Glutamatergic neuron (in vitro differentiated cells): ENCODE measurements at regions not wholly inside any gene's neighbourhood (a gene's known extent, or its start where the extent isn't known, plus 50 kb on each side); places are given as distances from the start of the nearest gene placed in this dataset.

Source experiments
- DNase-seq: peaks from one replicate; pipeline ENCODE4 v3.0.0; 2022
- H3K27ac Mint-ChIP-seq: one replicate; pipeline ENCODE4 v1.8.0; 2020; ENCODE audit warnings: mild to moderate bottlenecking, mixed read lengths, inconsistent platforms; ENCODE audit not compliant: unreplicated experiment
- H3K27me3 Mint-ChIP-seq: one replicate; pipeline ENCODE4 v1.8.0; 2020; ENCODE audit warnings: mild to moderate bottlenecking, moderate library complexity, mixed read lengths, inconsistent platforms; ENCODE audit not compliant: unreplicated experiment
- H3K36me3 Mint-ChIP-seq: one replicate; pipeline ENCODE4 v1.8.0; 2020; ENCODE audit warnings: mild to moderate bottlenecking, mixed read lengths, inconsistent platforms; ENCODE audit not compliant: unreplicated experiment
- H3K4me1 Mint-ChIP-seq: one replicate; pipeline ENCODE4 v1.8.0; 2020; ENCODE audit warnings: mild to moderate bottlenecking, low read depth, mixed read lengths, inconsistent platforms; ENCODE audit not compliant: unreplicated experiment
- H3K4me3 Mint-ChIP-seq: one replicate; pipeline ENCODE4 v1.8.0; 2020; ENCODE audit warnings: mild to moderate bottlenecking, mixed read lengths, inconsistent platforms; ENCODE audit not compliant: unreplicated experiment
- H3K9me3 Mint-ChIP-seq: one replicate; pipeline ENCODE4 v1.8.0; 2020; ENCODE audit warnings: mild to moderate bottlenecking, moderate library complexity, mixed read lengths, inconsistent platforms; ENCODE audit not compliant: unreplicated experiment
- CTCF ChIP-seq: fragments of 200-600 bp; sonication (generic); IDR thresholded peaks from one replicate; pipeline ENCODE4 v1.5.0; 2021; ENCODE audit not compliant: partially characterized antibody, unreplicated experiment

DNA sequence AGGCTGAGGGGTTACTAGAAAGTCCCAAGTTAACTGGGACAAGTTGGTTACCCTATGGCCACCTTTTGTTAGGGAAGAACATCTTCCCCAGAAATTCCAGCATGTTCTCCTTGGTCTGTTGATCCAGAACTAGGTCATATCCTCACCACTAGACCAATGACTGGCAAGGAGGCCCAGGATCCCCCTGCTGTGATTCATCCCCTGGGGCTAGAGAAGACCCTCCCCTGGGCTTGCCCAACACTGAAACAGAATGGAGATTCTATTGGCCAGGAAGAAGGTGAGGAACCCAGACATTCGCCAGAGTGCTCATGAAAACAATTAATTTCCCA is 90.1 kb upstream of the SIM2 start:
- H3K9me3 Mint-ChIP-seq = peaks cover 2% of the 10 kb centered on the region
- no peak overlapping the region for H3K4me3 Mint-ChIP-seq
- H3K27ac Mint-ChIP-seq = no peak overlapping the region
- TF ChIP-seq CTCF = no peak
- no peak for DNase-seq
- H3K27me3 Mint-ChIP-seq = peaks cover 7% of the 10 kb centered on the region
- H3K4me1 Mint-ChIP-seq = peaks cover 5% of the 10 kb centered on the region
- peaks cover 6% of the 10 kb centered on the region for H3K36me3 Mint-ChIP-seq

DNA sequence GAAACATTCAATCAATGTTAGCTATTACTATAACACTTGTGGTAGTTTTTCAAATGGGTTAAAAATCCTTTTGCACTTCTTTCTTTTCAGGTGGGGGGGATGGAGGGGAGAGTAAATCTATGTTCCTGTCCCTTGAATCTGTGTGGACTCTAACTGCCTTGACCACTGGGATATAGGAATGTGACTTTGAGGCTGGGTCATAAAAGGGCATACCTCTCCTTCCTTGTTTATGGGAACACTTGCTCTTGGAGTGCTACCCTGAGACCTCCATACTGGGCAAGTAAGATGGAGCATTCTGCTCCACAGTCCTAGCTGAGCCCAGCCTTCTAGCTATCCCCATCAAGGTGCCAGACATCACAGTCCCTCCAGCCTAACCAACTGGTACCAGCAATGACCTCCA is 89.3 kb upstream of the SIM2 start:
- Mint-ChIP-seq H3K27me3 (peaks cover 7% of the 10 kb centered on the region), H3K36me3 (peaks cover 6% of the 10 kb centered on the region), H3K9me3 (peaks cover 2% of the 10 kb centered on the region), H3K4me1 (peaks cover 5% of the 10 kb centered on the region), H3K4me3 (no peak overlapping the region), H3K27ac (no peak overlapping the region)
- no peak for DNase-seq
- TF ChIP-seq CTCF = no peak

GRCh38 chr21:36610201-36610600 is 88.7 kb upstream of the SIM2 start:
- no peak for TF ChIP-seq CTCF
- H3K27ac Mint-ChIP-seq = no peak overlapping the region
- peaks cover 7% of the 10 kb centered on the region for H3K27me3 Mint-ChIP-seq
- no peak for DNase-seq
- peaks cover 6% of the 10 kb centered on the region for H3K36me3 Mint-ChIP-seq
- no peak overlapping the region for H3K4me3 Mint-ChIP-seq
- H3K4me1 Mint-ChIP-seq = peaks cover 4% of the 10 kb centered on the region
- H3K9me3 Mint-ChIP-seq = no peaks in the 10 kb centered on the region

DNA sequence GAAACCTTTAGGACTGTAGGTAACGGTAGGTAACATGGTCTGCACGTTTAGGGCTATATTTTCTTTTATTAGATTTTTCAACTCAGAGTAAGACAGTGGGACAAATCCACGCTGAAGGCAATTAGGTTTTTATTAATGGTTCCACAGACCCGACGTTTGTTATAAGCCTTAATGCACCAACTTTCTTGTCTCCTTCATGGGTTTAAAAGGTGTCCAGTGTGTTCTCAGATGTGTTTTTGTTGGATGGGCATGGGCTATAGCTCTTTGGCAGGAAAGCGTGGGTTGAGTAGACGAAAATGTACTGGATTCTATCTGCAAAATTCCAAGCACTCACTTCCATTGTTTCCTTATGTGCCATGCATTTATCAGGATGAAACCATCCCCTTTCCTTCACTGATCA is 88.0 kb upstream of the SIM2 start:
- no peak for DNase-seq
- peaks cover 6% of the 10 kb centered on the region for H3K36me3 Mint-ChIP-seq
- no peak overlapping the region for H3K4me3 Mint-ChIP-seq
- H3K9me3 Mint-ChIP-seq = no peaks in the 10 kb centered on the region
- no peak for TF ChIP-seq CTCF
- peaks cover 2% of the 10 kb centered on the region for H3K4me1 Mint-ChIP-seq
- H3K27ac Mint-ChIP-seq = no peak overlapping the region
- H3K27me3 Mint-ChIP-seq = peaks cover 7% of the 10 kb centered on the region

DNA sequence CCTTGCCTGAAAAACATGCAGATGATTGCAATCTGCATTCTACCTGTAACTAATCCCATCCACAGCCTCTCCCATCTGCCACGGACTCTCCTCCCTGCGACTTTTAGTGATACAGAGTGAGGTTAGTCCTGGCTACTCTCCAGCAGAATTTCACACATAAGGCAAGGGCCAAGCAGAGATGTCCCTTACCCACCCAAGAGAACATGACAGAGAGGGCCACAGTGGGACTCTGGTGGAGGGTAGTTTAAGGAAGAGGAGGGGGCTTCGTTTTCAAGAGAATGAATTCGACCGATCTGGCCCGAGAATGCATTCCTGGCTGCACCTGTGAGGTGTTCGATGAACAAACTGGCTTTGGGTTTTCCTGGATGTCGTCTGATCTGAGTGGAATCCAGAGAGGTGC is 87.5 kb upstream of the SIM2 start:
- Mint-ChIP-seq H3K36me3 (peaks cover 6% of the 10 kb centered on the region), H3K4me3 (no peak overlapping the region), H3K27me3 (peaks cover 7% of the 10 kb centered on the region), H3K9me3 (no peaks in the 10 kb centered on the region), H3K4me1 (peaks cover 2% of the 10 kb centered on the region), H3K27ac (no peak overlapping the region)
- no peak for TF ChIP-seq CTCF
- DNase-seq = no peak
